Right lobe of liver (tissue), 4 donors: ENCODE measurements at regions not wholly inside any gene's neighbourhood (a gene's known extent, or its start where the extent isn't known, plus 50 kb on each side); places are given as distances from the start of the nearest gene placed in this dataset.

Source experiments
- POLR2A ChIP-seq: fragments of 450-650 bp; IDR thresholded peaks from one replicate; pipeline ENCODE4 v1.6.1; 2017; ENCODE audit warnings: antibody characterized with exemption, mild to moderate bottlenecking
- TF ChIP-seq, protein P1 (sequence below), 4 donors: fragments of 200-600 bp in 3 of 4; fragments of 450-650 bp in 1 of 4; IDR thresholded peaks; one replicate each; pipeline versions ENCODE4 v1.5.1 to v1.8.0; 2016 to 2022; ENCODE audit warnings: antibody characterized with exemption in 4 of 4, mild to moderate bottlenecking in 2 of 4
- donor health status: DM: no; HTN: no; CAD: no.
- donor health status: DM: no; HTN: no; CAD: no.
- donor health status: DM: no; HTN: yes; CAD: no.

DNA sequence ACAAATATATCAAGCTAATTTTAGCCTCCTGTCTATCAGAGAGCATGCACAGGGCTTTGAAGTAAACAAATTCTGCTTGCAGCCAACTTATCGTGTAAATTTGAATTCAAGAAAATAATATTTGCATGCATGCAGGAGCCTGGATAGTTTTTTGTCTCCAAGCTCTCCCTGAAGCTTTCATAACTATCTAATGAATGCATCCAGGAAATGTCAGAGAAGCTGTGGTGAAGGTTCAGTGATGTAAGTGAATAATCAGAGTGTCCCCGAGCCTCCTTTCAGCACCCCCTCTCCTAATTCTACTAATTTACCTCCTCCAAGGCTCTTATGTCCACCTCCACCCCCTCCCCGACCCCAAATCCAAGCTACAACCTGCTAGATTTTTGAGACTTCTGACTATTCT lies 172.0 kb upstream of the ZNF32 start:
- TF ChIP-seq, protein P1, sequence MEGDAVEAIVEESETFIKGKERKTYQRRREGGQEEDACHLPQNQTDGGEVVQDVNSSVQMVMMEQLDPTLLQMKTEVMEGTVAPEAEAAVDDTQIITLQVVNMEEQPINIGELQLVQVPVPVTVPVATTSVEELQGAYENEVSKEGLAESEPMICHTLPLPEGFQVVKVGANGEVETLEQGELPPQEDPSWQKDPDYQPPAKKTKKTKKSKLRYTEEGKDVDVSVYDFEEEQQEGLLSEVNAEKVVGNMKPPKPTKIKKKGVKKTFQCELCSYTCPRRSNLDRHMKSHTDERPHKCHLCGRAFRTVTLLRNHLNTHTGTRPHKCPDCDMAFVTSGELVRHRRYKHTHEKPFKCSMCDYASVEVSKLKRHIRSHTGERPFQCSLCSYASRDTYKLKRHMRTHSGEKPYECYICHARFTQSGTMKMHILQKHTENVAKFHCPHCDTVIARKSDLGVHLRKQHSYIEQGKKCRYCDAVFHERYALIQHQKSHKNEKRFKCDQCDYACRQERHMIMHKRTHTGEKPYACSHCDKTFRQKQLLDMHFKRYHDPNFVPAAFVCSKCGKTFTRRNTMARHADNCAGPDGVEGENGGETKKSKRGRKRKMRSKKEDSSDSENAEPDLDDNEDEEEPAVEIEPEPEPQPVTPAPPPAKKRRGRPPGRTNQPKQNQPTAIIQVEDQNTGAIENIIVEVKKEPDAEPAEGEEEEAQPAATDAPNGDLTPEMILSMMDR (IDR thresholded peaks at IDR 0.05) = no peak
- TF ChIP-seq POLR2A = no peak
